Gastrocnemius medialis (tissue), 4 donors: ENCODE measurements at regions not wholly inside any gene's neighbourhood (a gene's known extent, or its start where the extent isn't known, plus 50 kb on each side); places are given as distances from the start of the nearest gene placed in this dataset.

ENCODE experiments used
- CTCF ChIP-seq, 5 experiments: fragments of 450-650 bp in 3 of 5; fragments of 200-600 bp in 2 of 5; sonication (generic) in 2 of 5; IDR thresholded peaks in 4 of 5; conservative IDR thresholded peaks in 1 of 5; 1 replicate in 4 of 5; 2 replicates in 1 of 5; pipeline ENCODE4 v1.5.1; 2016 to 2019; ENCODE audit warnings: antibody characterized with exemption in 5 of 5, mild to moderate bottlenecking in 3 of 5, moderate library complexity in 3 of 5
- POLR2A ChIP-seq, 2 donors: fragments of 450-650 bp; IDR thresholded peaks; one replicate each; pipeline ENCODE4 v1.6.1; 2017; ENCODE audit warnings: antibody characterized with exemption in 2 of 2, mild to moderate bottlenecking in 2 of 2, moderate library complexity in 2 of 2

DNA sequence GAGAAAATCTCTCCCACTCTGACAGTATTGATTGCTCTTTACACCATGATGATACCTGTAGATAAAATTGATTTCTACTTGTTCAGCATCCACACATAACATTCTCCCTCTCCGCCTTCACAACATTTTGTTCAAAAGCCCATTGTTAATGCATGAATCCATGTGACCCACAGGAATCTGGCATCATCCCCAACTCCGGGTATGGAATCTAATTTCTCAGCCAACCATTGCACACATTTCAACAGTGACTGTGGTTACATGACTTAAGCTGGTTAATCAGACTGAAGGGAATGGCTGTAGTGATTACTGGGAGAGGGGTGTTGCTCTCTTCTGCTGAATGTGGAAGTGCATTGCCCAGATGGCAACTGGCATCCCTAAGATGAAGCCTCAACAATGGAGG is 161.4 kb upstream of the C16orf82 start:
- TF ChIP-seq POLR2A (IDR thresholded peaks at IDR 0.05) (no peak), CTCF (IDR thresholded peaks at IDR 0.05 in 4 of 5, conservative IDR thresholded peaks at IDR 0.05 in 1 of 5) (no peak)
